ENCODE measurements at regions not wholly inside any gene's neighbourhood (a gene's known extent, or its start where the extent isn't known, plus 50 kb on each side); places are given as distances from the start of the nearest gene placed in this dataset.

DNA sequence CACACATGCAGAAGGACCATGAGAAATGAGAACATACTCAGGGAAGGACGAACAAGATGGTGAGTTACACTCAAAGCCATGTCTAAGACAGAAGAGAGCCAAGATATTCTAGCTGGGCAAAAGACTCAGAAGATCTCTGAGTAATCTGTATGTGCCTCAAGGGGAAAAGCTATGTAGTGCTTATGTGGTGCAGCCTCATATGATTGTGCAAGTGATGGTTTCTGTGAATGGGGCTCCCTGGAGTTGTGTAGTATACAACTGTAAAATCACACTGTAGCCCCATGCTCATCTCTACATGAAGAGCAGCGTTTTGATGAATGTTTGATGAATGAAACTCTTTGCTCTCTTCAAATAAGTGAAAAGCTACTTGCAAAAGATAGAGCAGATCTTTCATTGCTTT lies 57.5 kb downstream of the OSR1 start:
- DNase-seq: no peak

DNA sequence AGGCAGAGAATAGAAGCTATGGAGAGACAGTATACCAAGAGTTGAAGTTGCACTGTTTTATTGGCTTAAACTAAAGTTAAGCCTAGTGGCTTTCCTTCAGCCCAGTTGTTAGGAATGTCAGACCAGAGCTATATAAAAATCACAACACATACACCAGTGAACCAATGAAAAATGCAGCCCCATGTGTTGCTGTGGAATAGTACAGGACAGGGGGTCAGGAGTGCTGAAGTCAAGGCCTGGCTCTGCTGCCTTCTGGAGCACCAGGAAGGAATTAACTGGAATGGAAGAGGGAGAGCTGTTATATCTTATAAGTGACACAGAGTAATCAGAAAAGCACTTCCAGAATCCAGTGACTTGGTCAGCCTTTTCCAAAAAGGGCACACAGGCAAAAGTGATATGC lies 58.9 kb downstream of the OSR1 start:
- no peak for DNase-seq

DNA sequence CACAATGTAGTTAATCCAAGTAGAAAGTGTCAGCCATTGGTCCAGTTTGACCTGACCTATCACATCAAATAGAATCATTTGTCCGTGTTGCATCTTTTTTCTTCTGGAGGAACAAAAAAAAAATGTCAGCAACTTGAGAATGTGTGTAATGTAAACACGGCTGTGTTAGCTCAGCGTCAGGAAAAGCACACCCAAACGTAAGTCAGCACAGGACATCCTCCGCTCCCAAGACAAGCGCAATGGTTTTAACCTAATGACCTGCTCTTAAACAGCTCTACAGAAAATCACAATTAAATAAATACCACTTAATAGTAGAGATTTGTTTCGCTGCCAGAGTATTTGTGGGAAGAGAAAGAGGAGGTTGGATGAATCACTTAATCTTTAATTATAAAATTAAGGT lies 59.4 kb downstream of the OSR1 start:
- no peak for DNase-seq

DNA sequence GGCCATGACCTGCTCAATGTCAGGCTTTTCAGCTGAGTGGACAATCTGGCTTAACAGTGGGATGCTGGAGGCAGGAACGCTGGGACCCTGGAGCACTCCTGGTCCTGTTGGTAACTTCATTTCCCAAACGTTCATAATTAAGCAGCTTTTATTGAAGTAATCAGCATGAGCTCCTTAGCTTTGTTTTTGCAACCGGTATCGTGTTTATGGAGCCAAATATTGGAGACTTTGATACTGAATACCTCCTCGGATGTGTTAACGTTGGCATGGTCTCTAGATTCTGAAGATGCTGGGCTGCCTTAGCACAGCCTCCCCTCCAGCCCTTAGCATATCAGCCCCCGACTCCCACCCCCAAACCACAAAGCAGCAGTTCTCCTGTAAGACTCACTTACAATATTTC lies 60.7 kb downstream of the OSR1 start:
- no peak for DNase-seq

GRCh38 chr2:19295998-19296502 lies 62.4 kb downstream of the OSR1 start:
- DNase-seq: no peak

- DNase-seq: no peak
Measured at GRCh38 chr2:19292007-19292406, 66.4 kb downstream of the OSR1 start.

GRCh38 chr2:19288291-19288690 lies 70.1 kb downstream of the OSR1 start:
- DNase-seq: no peak

DNA sequence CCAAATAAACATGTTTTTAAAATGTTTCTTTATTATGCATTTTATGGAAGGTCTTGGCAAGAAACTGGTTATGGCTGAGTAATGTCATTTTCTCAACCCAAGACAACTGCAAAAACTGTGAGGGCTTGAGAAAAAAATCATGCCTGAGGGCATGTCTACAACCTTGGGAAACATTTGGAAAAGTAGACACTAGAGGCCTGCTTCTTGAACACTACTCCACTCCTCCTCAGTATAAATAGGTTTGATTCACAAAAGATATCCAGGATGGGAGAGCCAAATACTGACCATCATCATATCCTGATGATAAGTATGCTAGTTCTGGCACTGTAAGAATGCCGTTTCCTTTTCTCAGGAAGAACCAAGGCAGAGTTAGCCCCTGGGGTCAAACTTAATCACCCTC lies 71.1 kb downstream of the OSR1 start:
- no peak for DNase-seq

DNA sequence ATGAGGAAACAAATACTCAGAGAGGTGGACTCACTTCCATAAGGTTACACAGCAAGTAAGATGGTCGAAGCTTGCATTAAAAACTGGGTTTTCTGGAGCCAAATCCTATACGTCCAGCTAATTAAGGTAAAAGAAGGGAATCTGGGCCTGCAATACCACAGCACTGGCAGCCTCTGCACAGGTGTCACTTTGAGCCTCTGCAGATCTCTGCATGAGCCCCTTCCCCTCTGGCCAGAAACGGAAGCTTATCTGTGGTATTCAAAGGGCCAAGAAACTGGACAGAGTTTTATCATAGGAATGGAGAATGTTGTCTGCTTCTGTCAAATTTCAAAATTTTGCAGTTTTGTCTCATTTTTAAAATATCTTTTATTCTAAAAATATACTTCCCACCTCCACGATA lies 76.1 kb downstream of the OSR1 start:
- no peak for DNase-seq

- no peak for DNase-seq
Measured at GRCh38 chr2:19274439-19274838, 84.0 kb downstream of the OSR1 start.

GRCh38 chr2:19272941-19273470 lies 85.4 kb downstream of the OSR1 start:
- DNase-seq: no peak

- no peak for DNase-seq
Measured at GRCh38 chr2:19272039-19272438, 86.4 kb downstream of the OSR1 start.

GRCh38 chr2:19264852-19265251 lies 93.6 kb downstream of the OSR1 start:
- DNase-seq: no peak

GRCh38 chr2:19262150-19262549 lies 96.3 kb downstream of the OSR1 start:
- DNase-seq: no peak

DNA sequence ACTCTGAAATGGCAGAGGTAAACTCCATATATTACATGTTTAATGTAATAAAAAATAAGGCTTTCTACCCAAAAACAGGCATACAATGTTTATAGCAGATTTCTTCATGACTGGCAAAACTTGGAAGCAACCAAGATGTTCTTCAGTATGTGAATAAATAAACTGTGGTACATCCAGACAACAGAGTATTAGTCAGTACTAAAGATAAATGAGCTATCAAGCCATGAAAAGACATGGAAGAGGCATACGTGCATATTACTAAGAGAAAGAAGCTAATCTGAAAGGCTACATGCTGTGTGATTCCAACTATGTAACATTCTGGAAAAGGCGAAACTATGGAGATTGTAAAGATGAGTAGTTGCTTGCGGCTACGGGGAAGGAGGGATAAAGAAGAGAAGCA lies 97.4 kb downstream of the OSR1 start:
- no peak for DNase-seq

GRCh38 chr2:19256121-19256601 lies 102.3 kb downstream of the OSR1 start:
- no peak for DNase-seq

- DNase-seq: no peak
Measured at GRCh38 chr2:19255481-19255880, 102.9 kb downstream of the OSR1 start.

GRCh38 chr2:19251554-19251953 lies 106.9 kb downstream of the OSR1 start:
- DNase-seq: no peak

GRCh38 chr2:19250906-19251305 lies 107.5 kb downstream of the OSR1 start:
- no peak for DNase-seq

- no peak for DNase-seq
Measured at GRCh38 chr2:19247186-19247585, 111.2 kb downstream of the OSR1 start.

DNA sequence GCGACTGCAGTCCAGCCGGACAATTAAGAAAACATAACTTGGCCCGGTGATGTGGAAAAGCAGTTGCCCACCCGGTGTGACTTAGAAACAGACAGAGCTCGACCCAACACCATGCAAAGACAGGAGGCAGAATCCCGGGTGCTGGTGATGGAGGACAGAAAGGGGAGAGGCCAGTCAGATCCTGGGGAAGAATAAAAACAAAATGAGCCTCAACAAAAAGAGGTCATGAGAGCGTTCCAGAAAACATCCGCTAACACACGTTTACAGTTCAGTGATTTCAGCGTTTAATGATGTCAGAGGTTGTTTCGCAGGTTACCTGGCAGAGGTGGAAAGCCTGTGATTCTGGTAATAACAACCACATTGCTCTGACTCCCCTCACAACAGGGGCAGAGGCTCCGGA lies 111.9 kb downstream of the OSR1 start:
- no peak for DNase-seq

DNA sequence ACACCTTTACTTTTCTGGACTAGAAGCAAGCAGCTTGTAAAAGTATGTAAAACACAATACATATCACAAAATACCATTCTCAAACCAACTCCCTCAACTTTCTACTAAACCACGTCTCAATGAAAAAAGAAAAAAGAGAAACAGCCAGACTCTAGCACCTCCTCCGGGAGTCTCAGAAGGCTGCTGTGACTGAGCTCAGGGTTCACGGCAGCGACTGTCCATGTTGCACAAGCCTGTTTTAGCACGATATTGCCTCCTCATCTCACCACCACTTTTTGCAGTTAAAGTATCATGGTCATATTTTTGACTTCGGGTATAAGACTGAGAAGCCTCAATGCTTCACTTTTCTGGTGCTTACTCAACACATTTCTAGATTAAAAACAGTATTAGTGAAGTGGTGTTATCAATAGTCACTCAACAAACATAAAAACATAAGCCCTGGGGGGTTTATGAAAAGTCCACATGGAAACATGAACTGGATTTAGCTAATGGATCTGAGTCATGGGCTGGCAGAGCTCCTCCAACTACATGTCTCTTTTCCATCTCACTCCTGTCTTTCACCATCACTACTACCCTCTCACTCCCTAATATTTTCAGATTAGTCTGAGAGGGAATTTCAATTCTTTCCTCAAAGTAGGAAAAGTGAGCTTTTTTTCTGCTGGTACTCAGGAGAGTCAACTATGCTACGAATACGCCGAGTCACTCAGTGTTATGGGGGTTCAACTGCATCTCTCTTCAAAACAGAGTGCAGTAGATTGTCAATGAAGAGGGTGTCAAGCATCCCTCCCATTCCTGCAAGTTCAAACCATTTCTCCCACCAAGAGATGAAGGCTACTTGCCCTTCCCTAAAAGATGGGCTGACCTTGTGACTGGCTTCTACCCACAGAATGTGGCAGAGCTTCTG lies 113.7 kb downstream of the OSR1 start:
- DNase-seq: no peak

GRCh38 chr2:19238440-19239060 lies 119.9 kb downstream of the OSR1 start:
- DNase-seq: no peak

DNA sequence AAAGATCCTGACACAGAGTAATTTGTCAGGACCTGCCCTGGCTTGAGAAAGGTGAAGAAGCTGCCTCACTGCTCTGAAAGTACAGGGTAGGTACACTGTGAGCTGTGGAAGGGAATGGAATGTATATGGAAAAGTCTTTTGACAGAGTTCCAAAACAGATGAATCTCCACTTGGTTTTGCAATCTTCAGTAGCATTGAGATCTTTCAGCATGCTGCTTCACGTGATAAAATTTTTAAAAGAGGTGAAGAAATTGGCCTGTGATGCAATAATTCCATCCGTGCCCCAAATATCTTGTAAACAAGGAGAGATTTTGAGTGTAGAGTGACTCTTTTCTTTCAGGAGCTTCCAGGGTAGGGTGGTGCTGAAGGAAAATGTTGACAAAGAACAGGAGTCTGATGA lies 123.1 kb downstream of the OSR1 start:
- no peak for DNase-seq

Measured in SHP77 (cell line).